ENCODE measurements at regions not wholly inside any gene's neighbourhood (a gene's known extent, or its start where the extent isn't known, plus 50 kb on each side); places are given as distances from the start of the nearest gene placed in this dataset.

DNA sequence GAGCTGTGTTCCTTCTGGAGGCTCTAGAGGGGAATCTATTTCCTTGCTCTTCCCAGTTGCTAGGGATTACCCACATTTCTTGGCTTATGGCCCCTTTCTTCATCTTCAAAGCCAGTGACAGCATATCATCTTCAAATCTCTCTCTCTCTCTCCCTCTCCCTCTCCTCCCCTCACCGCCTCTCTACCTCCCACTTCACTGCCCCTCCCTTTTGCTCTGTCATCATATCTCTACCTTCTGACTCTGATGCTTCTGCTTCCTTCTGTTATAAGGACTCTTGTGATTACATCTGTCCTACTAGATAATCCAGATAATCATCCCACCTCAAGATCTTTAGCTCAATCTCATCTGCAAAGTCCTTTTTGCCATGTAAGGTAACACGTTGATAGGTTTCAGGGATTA lies 93.1 kb upstream of the TEX13D start:
- Mint-ChIP-seq H3K27ac (no peak overlapping the region), H3K9me3 (peaks cover 5% of the 10 kb centered on the region), H3K36me3 (peaks cover 2% of the 10 kb centered on the region), H3K4me3 (no peak overlapping the region), H3K27me3 (ENCODE audit: insufficient read depth, low read depth) (peaks cover 2% of the 10 kb centered on the region), H3K4me1 (peaks cover 7% of the 10 kb centered on the region)
- no peaks in the 10 kb centered on the region for H4K20me1 ChIP-seq (ENCODE audit: low read depth)
- DNase-seq (ENCODE audit: low spot score): no peak
- H2AFZ ChIP-seq (replicated peaks): no peak overlapping the region
- H3K27me3 ChIP-seq: no peaks in the 10 kb centered on the region
- H3K36me3 ChIP-seq: no peaks in the 10 kb centered on the region
- no peak overlapping the region for H3K27ac ChIP-seq
- no peak overlapping the region for H3K4me3 ChIP-seq
- H3K79me2 ChIP-seq (ENCODE audit: low read depth): no peaks in the 10 kb centered on the region
- H3K9me3 ChIP-seq (ENCODE audit: low read depth): peaks cover 3% of the 10 kb centered on the region
- no peak overlapping the region for H3K9ac ChIP-seq
- TF ChIP-seq, protein P1, sequence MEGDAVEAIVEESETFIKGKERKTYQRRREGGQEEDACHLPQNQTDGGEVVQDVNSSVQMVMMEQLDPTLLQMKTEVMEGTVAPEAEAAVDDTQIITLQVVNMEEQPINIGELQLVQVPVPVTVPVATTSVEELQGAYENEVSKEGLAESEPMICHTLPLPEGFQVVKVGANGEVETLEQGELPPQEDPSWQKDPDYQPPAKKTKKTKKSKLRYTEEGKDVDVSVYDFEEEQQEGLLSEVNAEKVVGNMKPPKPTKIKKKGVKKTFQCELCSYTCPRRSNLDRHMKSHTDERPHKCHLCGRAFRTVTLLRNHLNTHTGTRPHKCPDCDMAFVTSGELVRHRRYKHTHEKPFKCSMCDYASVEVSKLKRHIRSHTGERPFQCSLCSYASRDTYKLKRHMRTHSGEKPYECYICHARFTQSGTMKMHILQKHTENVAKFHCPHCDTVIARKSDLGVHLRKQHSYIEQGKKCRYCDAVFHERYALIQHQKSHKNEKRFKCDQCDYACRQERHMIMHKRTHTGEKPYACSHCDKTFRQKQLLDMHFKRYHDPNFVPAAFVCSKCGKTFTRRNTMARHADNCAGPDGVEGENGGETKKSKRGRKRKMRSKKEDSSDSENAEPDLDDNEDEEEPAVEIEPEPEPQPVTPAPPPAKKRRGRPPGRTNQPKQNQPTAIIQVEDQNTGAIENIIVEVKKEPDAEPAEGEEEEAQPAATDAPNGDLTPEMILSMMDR (IDR thresholded peaks at IDR 0.05): no peak
- no peaks in the 10 kb centered on the region for H3K4me1 ChIP-seq
- H3F3A ChIP-seq (ENCODE audit: low read depth): no peaks in the 10 kb centered on the region
- no peak overlapping the region for H3K4me2 ChIP-seq

GRCh38 chrX:124239911-124240310 lies 92.5 kb upstream of the TEX13D start:
- H3K4me1 Mint-ChIP-seq: peaks cover 5% of the 10 kb centered on the region
- no peaks in the 10 kb centered on the region for H4K20me1 ChIP-seq (ENCODE audit: low read depth)
- H3K27ac ChIP-seq: no peak overlapping the region
- no peak overlapping the region for H2AFZ ChIP-seq (replicated peaks)
- no peak overlapping the region for H3K27ac Mint-ChIP-seq
- no peaks in the 10 kb centered on the region for H3K36me3 ChIP-seq
- peaks cover 3% of the 10 kb centered on the region for H3K9me3 Mint-ChIP-seq
- H3K36me3 Mint-ChIP-seq: peaks cover 2% of the 10 kb centered on the region
- H3K27me3 Mint-ChIP-seq (ENCODE audit: insufficient read depth, low read depth): no peaks in the 10 kb centered on the region
- no peaks in the 10 kb centered on the region for H3K27me3 ChIP-seq
- no peak overlapping the region for H3K9ac ChIP-seq
- H3K4me2 ChIP-seq: no peak overlapping the region
- DNase-seq (ENCODE audit: low spot score): no peak
- no peaks in the 10 kb centered on the region for H3K79me2 ChIP-seq (ENCODE audit: low read depth)
- no peak overlapping the region for H3K4me3 Mint-ChIP-seq
- TF ChIP-seq EZH2phosphoT487 (IDR thresholded peaks at IDR 0.05): no peak
- TF ChIP-seq, protein P1 (IDR thresholded peaks at IDR 0.05): no peak
- TF ChIP-seq EZH2 (IDR thresholded peaks at IDR 0.05): no peak
- H3K4me3 ChIP-seq: no peak overlapping the region
- peaks cover 3% of the 10 kb centered on the region for H3K9me3 ChIP-seq (ENCODE audit: low read depth)
- H3K4me1 ChIP-seq: no peaks in the 10 kb centered on the region
- no peaks in the 10 kb centered on the region for H3F3A ChIP-seq (ENCODE audit: low read depth)

DNA sequence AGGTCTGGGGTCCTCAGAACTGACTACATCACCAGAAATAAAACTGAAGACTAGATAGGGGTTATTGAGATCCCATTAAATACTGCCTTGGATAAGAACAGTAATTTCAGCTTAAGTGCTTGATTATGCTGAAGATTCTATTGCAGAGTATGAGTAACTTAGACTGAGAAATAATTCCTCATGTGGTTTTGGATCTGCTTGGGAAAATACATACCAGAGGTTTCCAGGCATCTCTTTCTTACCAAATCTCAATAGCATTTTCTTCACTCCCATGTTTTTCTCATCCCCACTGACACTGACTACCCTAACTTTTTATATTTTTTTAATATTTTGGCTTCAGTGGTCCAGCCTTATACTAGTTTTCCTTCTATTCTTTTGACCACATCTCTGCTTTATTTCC lies 92.0 kb upstream of the TEX13D start:
- TF ChIP-seq, protein P1 (IDR thresholded peaks at IDR 0.05): no peak
- TF ChIP-seq EZH2 (IDR thresholded peaks at IDR 0.05): no peak
- TF ChIP-seq EZH2phosphoT487 (IDR thresholded peaks at IDR 0.05): no peak
- Histone ChIP-seq H3K9ac (no peak overlapping the region), H3K4me3 (no peak overlapping the region), H3K27ac (no peak overlapping the region), H3K4me1 (no peaks in the 10 kb centered on the region), H2AFZ (replicated peaks) (no peak overlapping the region), H4K20me1 (ENCODE audit: low read depth) (no peaks in the 10 kb centered on the region), H3K9me3 (ENCODE audit: low read depth) (peaks cover 2% of the 10 kb centered on the region), H3K4me2 (no peak overlapping the region), H3K79me2 (ENCODE audit: low read depth) (no peaks in the 10 kb centered on the region), H3K36me3 (no peaks in the 10 kb centered on the region), H3K27me3 (no peaks in the 10 kb centered on the region), H3F3A (ENCODE audit: low read depth) (no peaks in the 10 kb centered on the region)
- no peak overlapping the region for H3K4me3 Mint-ChIP-seq
- no peak overlapping the region for H3K27ac Mint-ChIP-seq
- H3K27me3 Mint-ChIP-seq (ENCODE audit: insufficient read depth, low read depth): no peaks in the 10 kb centered on the region
- peaks cover 4% of the 10 kb centered on the region for H3K4me1 Mint-ChIP-seq
- H3K36me3 Mint-ChIP-seq: peaks cover under 1% of the 10 kb centered on the region
- DNase-seq (ENCODE audit: low spot score): no peak
- H3K9me3 Mint-ChIP-seq: peaks cover 1% of the 10 kb centered on the region

DNA sequence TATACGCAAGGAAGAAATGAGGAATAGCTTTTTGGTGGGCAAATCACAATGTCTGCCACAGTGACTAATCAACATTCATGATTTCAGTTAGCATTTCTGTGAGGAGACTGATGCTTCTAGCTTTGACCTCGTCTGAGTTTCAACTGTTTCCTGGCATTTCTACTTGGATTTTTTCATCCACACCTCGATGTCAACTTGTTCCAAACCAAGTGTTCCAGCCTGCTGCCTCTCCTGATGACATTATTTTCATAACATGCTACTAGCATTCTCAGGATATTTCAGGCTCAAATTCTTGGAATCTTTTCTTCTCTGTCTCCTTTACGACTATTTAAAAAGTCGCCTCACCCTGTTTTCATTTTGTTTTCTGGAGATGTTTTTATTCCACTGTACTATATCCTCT lies 90.3 kb upstream of the TEX13D start:
- Histone ChIP-seq H3K27me3 (no peaks in the 10 kb centered on the region), H3K4me1 (no peaks in the 10 kb centered on the region), H3K36me3 (no peaks in the 10 kb centered on the region), H4K20me1 (ENCODE audit: low read depth) (no peaks in the 10 kb centered on the region), H3K4me3 (no peak overlapping the region), H3F3A (ENCODE audit: low read depth) (no peaks in the 10 kb centered on the region), H3K79me2 (ENCODE audit: low read depth) (no peaks in the 10 kb centered on the region), H2AFZ (replicated peaks) (no peak overlapping the region), H3K4me2 (no peak overlapping the region), H3K9me3 (ENCODE audit: low read depth) (no peaks in the 10 kb centered on the region), H3K9ac (no peak overlapping the region), H3K27ac (no peak overlapping the region)
- no peak overlapping the region for H3K27ac Mint-ChIP-seq
- no peaks in the 10 kb centered on the region for H3K27me3 Mint-ChIP-seq (ENCODE audit: insufficient read depth, low read depth)
- DNase-seq (ENCODE audit: low spot score): no peak
- TF ChIP-seq EZH2phosphoT487 (IDR thresholded peaks at IDR 0.05) (no peak), EZH2 (IDR thresholded peaks at IDR 0.05) (no peak)
- TF ChIP-seq, protein P1 (IDR thresholded peaks at IDR 0.05): no peak
- H3K36me3 Mint-ChIP-seq: no peaks in the 10 kb centered on the region
- no peak overlapping the region for H3K4me3 Mint-ChIP-seq
- peaks cover 3% of the 10 kb centered on the region for H3K4me1 Mint-ChIP-seq
- H3K9me3 Mint-ChIP-seq: no peaks in the 10 kb centered on the region
